Fibroblast of mammary gland (primary cell): ENCODE measurements at regions not wholly inside any gene's neighbourhood (a gene's known extent, or its start where the extent isn't known, plus 50 kb on each side); places are given as distances from the start of the nearest gene placed in this dataset.

Source experiments
- DNase-seq: peaks from one replicate; pipeline ENCODE4 v3.0.0-alpha.2; 2010; ENCODE audit warnings: low read depth
- H3K4me3 ChIP-seq: 2 replicates; pipeline ENCODE4 v1.5.1; 2011; ENCODE audit warnings: low read depth, mild to moderate bottlenecking, low read length, moderate library complexity; ENCODE audit not compliant: control insufficient read depth
- TF ChIP-seq, protein P1 (sequence below): conservative IDR thresholded peaks from 2 replicates; pipeline ENCODE4 v1.5.1; 2011; ENCODE audit warnings: low read depth, low read length, inconsistent platforms; ENCODE audit not compliant: control insufficient read depth, insufficient read depth

DNA sequence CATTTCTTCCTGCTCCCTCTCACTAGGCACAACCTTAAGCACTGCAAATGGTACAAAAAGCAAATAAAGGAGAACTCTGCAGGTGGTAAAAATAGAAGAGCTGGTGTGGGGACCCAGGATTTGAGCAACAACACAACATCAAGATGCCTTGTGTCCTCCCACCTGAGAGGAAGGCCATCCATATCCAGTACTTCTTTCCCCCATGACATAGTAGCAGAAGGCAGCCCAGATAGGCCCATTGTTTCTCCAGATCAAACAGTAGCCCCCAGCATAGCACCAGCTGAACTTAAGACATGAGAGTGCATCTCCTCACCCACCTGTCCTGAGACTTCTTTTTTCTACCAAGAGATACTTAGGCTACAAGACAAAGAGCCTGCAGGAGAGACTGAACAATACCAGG lies 180.5 kb downstream of the GOLGA6L6 start:
- no peak overlapping the region for H3K4me3 ChIP-seq
- TF ChIP-seq, protein P1, sequence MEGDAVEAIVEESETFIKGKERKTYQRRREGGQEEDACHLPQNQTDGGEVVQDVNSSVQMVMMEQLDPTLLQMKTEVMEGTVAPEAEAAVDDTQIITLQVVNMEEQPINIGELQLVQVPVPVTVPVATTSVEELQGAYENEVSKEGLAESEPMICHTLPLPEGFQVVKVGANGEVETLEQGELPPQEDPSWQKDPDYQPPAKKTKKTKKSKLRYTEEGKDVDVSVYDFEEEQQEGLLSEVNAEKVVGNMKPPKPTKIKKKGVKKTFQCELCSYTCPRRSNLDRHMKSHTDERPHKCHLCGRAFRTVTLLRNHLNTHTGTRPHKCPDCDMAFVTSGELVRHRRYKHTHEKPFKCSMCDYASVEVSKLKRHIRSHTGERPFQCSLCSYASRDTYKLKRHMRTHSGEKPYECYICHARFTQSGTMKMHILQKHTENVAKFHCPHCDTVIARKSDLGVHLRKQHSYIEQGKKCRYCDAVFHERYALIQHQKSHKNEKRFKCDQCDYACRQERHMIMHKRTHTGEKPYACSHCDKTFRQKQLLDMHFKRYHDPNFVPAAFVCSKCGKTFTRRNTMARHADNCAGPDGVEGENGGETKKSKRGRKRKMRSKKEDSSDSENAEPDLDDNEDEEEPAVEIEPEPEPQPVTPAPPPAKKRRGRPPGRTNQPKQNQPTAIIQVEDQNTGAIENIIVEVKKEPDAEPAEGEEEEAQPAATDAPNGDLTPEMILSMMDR = no peak
- DNase-seq = no peak

DNA sequence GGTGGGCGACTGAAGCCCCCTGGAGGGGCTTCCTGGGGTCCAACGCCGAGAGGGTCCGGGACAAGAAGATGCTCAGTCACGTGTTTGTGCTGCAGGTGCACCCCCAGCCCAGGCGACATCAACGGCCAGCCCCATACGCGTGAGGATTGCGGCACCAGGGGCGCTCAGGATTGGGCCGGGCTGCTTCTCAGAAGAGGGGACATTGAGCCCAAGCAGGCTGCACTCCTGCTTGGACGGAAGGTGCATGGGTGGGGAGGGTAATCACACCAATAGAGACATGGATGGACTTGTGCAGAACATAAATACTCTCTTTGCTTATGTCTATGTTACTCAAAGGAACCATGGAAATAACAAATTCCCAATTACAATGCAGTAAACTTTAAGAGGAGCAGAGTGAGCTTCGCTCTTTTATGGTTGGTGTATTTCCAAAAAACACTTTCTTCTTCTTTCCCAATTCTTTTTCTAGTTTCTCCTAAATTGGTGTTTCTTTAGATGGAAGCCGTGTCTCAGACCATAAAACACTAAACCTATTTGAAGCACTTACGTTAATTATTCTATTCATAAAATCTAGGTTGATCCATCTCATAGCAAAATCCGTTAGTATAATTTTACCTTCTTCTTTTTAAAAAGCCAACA lies 182.7 kb downstream of the GOLGA6L6 start:
- H3K4me3 ChIP-seq = no peak overlapping the region
- no peak for DNase-seq
- TF ChIP-seq, protein P1 = no peak

DNA sequence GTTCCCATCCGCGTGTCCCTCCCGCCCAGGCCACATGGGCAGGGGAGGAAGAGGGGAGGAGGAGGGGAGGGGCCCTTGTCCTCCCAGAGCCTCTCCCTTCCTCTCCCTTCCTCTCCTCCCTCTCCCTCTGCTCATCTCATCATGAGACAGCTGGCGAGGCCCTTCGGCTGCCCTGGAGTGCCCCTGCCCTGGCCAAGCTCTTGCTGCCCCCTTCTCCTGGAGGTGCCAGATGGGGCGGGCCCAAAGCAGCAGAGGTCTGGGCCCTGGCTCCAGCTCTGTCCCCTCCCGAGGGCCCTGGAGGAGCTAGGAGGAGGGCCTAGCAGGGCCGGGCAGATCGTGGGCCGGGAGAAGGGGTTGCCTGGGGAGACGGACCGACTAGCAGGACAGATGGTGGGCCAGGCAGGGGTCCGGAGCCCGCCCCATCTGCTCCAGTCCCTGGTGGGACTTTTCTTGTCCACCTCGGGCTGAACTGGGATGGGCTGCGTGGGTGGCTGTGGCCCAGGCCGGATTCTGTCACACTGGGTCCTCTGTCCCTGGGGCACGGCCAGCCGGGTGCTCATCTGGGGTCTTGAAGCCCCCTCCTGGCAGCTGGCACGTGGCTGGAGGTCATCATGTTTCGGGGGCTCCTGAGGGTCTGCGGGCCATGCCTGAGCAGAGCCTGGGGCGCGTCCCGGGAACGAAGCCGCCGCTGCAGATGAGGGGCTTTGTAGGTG lies 183.4 kb downstream of the GOLGA6L6 start:
- TF ChIP-seq, protein P1 = no peak
- DNase-seq = no peak
- no peak overlapping the region for H3K4me3 ChIP-seq

DNA sequence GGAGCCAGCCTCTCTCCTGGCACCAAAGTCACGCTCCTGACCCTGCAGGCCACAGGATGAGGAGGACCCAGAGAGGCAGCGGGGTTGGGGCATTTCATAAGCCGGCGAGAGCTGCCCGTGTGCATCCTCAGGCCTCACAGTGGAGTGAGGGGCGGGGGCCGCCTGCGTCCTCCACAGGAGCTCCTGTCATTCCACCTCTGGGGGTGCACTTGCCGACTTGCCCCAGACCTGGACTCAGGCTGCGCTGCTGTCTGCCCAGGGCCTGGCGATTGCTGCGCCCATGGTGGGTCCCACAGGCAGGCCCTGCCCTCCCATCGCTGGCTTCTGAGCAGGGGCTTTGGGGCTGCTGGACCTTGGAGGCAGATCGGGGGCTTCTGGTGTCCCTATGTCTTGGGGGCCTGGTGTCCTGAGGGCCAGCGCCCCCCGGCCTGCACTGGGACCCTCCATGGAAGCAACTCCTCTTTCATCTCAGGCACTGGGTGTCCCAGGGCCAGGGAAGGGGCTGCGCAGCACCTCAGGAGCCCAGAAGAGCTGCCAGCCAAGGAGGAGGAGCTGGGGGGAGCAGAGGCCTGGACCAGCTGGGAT lies 184.0 kb downstream of the GOLGA6L6 start:
- TF ChIP-seq, protein P1 = no peak
- no peak for DNase-seq
- H3K4me3 ChIP-seq = no peak overlapping the region

DNA sequence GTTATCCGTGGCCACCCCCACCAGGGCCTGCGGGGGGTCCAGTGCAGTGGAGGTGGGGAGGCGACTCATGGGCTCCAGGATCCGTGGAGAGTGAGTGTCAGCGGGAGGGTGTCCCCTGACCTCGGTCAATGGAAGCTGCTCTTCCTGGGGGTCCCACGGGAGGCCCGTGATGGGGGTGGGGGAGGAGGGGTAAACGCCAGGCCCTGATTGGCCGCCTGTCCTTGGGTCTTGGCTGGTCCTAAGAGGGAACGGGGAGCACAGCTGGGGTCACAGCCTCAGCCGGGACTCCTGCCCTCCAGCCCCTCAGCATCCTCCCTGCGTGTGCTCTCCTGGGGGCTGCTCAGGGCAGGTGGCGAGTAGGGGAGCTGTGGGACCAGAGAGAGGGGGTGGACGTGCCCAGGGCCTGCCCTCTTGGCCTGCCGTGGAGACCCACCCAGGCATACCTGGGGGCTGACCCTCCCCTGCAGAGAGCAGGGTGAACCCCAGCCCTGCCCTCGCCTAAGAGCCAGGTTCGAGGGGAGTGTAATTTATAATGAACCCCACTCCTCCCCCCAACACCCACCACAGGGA lies 184.6 kb downstream of the GOLGA6L6 start:
- TF ChIP-seq, protein P1 = no peak
- H3K4me3 ChIP-seq = no peak overlapping the region
- DNase-seq = no peak

DNA sequence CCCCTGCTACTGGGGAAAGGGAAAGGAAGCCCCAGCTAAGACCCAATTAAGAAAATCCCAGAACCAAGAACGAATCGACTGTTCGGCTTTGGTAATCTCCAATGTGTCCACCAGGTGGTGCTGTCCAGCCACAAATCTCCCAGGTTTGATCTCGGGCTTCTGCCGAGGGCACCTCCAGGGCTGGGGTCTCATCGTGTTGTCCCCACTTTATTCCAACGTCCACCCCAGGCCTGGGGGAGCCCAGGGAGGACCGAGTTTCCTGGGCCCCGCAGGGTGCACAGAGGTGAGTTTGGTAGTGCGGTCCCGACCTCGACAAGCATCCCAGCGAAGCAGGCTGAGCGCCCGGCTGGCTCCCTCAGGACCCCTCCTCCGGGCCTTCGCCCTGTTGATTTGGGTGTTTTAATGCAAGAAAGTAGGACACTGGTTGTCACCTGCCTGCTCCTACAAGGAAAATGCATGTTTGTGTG lies 185.1 kb downstream of the GOLGA6L6 start:
- no peak overlapping the region for H3K4me3 ChIP-seq
- peak; percentile 19 for DNase-seq
- TF ChIP-seq, protein P1 = peak; percentile 47
